Gastroesophageal sphincter (tissue), 4 donors: ENCODE measurements at regions not wholly inside any gene's neighbourhood (a gene's known extent, or its start where the extent isn't known, plus 50 kb on each side); places are given as distances from the start of the nearest gene placed in this dataset.

Source experiments
- ATAC-seq: fragments of 150-250 bp; one replicate; pipeline ENCODE4 v1.9.1; 2016; ENCODE audit warnings: mild to moderate bottlenecking, moderate library complexity
- H3K27ac ChIP-seq, 4 donors: fragments of 200-600 bp; sonication (generic) in 3 of 4; 1 replicate in 3 of 4; 2 replicates in 1 of 4; pipeline ENCODE4 v1.5.1; 2016 to 2019
- H3K27me3 ChIP-seq: fragments of 200-600 bp; sonication (generic); one replicate; pipeline ENCODE4 v1.5.1; 2019
- H3K36me3 ChIP-seq, 2 donors: fragments of 200-600 bp; sonication (generic); one replicate each; pipeline ENCODE4 v1.5.1; 2019; ENCODE audit warnings: control low read depth in 1 of 2
- H3K4me1 ChIP-seq, 3 donors: fragments of 200-600 bp; sonication (generic); 1 replicate in 2 of 3; 2 replicates in 1 of 3; pipeline ENCODE4 v1.5.1; 2016 to 2019; ENCODE audit warnings: control low read depth in 2 of 3
- H3K4me3 ChIP-seq, 2 donors: fragments of 200-600 bp; sonication (generic); one replicate each; pipeline ENCODE4 v1.5.1; 2019; ENCODE audit warnings: mild to moderate bottlenecking in 1 of 2, moderate library complexity in 1 of 2
- H3K9me3 ChIP-seq, 3 donors: fragments of 200-600 bp; sonication (generic); one replicate each; pipeline ENCODE4 v1.5.1; 2017 to 2019; ENCODE audit warnings: control low read depth in 2 of 3
- CTCF ChIP-seq, 4 experiments: fragments of 200-600 bp in 2 of 4; fragments of 450-650 bp in 2 of 4; sonication (generic) in 1 of 4; IDR thresholded peaks; one replicate each; pipeline ENCODE4 v1.5.1; 2017 to 2019; ENCODE audit warnings: antibody characterized with exemption in 4 of 4, mild to moderate bottlenecking in 2 of 4, moderate library complexity in 2 of 4
- EP300 ChIP-seq: sonication (generic); formaldehyde crosslinking; IDR thresholded peaks from one replicate; pipeline ENCODE4 v1.6.1; 2017; ENCODE audit warnings: antibody characterized with exemption, mild to moderate bottlenecking
- POLR2A ChIP-seq, 2 donors: fragments of 450-650 bp; IDR thresholded peaks; one replicate each; pipeline ENCODE4 v1.6.1; 2017; ENCODE audit warnings: antibody characterized with exemption in 2 of 2, mild to moderate bottlenecking in 2 of 2, moderate library complexity in 1 of 2
- POLR2AphosphoS5 ChIP-seq: sonication (generic); formaldehyde crosslinking; IDR thresholded peaks from one replicate; pipeline ENCODE4 v1.6.1; 2017; ENCODE audit warnings: antibody characterized with exemption
- WGBS, 2 donors: methylation state at CpG; one replicate each; pipeline ENCODE4 v1.1.5; 2018; ENCODE audit warnings: low coverage in 1 of 2; 5-methylcytosine and 5-hydroxymethylcytosine counted together

GRCh38 chr16:86019446-86020047 is 120.6 kb downstream of the IRF8 start:
- no peak overlapping the region for H3K4me3 ChIP-seq
- no peaks in the 10 kb centered on the region for H3K27me3 ChIP-seq
- no peak for ATAC-seq
- H3K36me3 ChIP-seq = no peaks in the 10 kb centered on the region
- peaks cover 0 to 21% (median 0%) of the 10 kb centered on the region in 3 donors for H3K9me3 ChIP-seq
- WGBS, 2 donors = 93 to 100% methylated on average over 1 to 4 of the region's 14 CpGs
- H3K4me1 ChIP-seq = peaks cover 0 to 27% (median 13%) of the 10 kb centered on the region in 3 donors
- TF ChIP-seq CTCF (IDR thresholded peaks at IDR 0.05) = peak in 1 of 4 experiments; percentile 13
- TF ChIP-seq POLR2AphosphoS5 = no peak
- H3K27ac ChIP-seq = peak overlapping the region in 2 of 4 donors; percentile 48 to 62

- Histone ChIP-seq H3K27me3 (no peaks in the 10 kb centered on the region), H3K36me3 (no peaks in the 10 kb centered on the region), H3K9me3 (peaks cover 0 to 27% (median 0%) of the 10 kb centered on the region in 3 donors), H3K4me1 (peaks cover 0 to 27% (median 13%) of the 10 kb centered on the region in 3 donors), H3K27ac (peak overlapping the region in 1 of 4 donors; percentile 5), H3K4me3 (no peak overlapping the region)
- TF ChIP-seq CTCF (IDR thresholded peaks at IDR 0.05) (no peak), POLR2A (IDR thresholded peaks at IDR 0.05) (no peak), POLR2AphosphoS5 (no peak), EP300 (no peak)
- no peak for ATAC-seq
- WGBS, 2 donors = 88 to 97% methylated on average over 4 to 5 of the region's 7 CpGs
Measured at GRCh38 chr16:86020971-86021370, 122.0 kb downstream of the IRF8 start.

- Histone ChIP-seq H3K27me3 (no peaks in the 10 kb centered on the region), H3K4me1 (peaks cover 0 to 16% (median 13%) of the 10 kb centered on the region in 3 donors), H3K27ac (no peak overlapping the region), H3K4me3 (no peak overlapping the region), H3K9me3 (peaks cover 0 to 27% (median 0%) of the 10 kb centered on the region in 3 donors), H3K36me3 (no peaks in the 10 kb centered on the region)
- 50 to 100% methylated on average over 1 to 2 of the region's 7 CpGs for WGBS, 2 donors
- no peak for TF ChIP-seq CTCF (IDR thresholded peaks at IDR 0.05)
- no peak for TF ChIP-seq POLR2A (IDR thresholded peaks at IDR 0.05)
- TF ChIP-seq POLR2AphosphoS5 = no peak
- TF ChIP-seq EP300 = no peak
- ATAC-seq = no peak
Measured at GRCh38 chr16:86022381-86022960, 123.5 kb downstream of the IRF8 start.

- H3K36me3 ChIP-seq = no peaks in the 10 kb centered on the region
- no peaks in the 10 kb centered on the region for H3K27me3 ChIP-seq
- H3K27ac ChIP-seq = no peak overlapping the region
- H3K9me3 ChIP-seq = peaks cover 0 to 27% (median 0%) of the 10 kb centered on the region in 3 donors
- H3K4me1 ChIP-seq = peaks cover 0 to 5% (median 4%) of the 10 kb centered on the region in 3 donors
- TF ChIP-seq CTCF (IDR thresholded peaks at IDR 0.05) = no peak
- no peak for TF ChIP-seq POLR2A (IDR thresholded peaks at IDR 0.05)
- TF ChIP-seq POLR2AphosphoS5 = no peak
- TF ChIP-seq EP300 = no peak
- H3K4me3 ChIP-seq = no peak overlapping the region
- no peak for ATAC-seq
Measured at GRCh38 chr16:86024210-86024609, 125.2 kb downstream of the IRF8 start.

- H3K27me3 ChIP-seq = no peaks in the 10 kb centered on the region
- ATAC-seq = no peak
- no peak for TF ChIP-seq POLR2AphosphoS5
- TF ChIP-seq EP300 = no peak
- TF ChIP-seq CTCF (IDR thresholded peaks at IDR 0.05) = no peak
- TF ChIP-seq POLR2A (IDR thresholded peaks at IDR 0.05) = no peak
- peaks cover 0 to 22% (median 0%) of the 10 kb centered on the region in 3 donors for H3K9me3 ChIP-seq
- peaks cover 0 to 13% (median 6%) of the 10 kb centered on the region in 3 donors for H3K4me1 ChIP-seq
- no CpG with 5 or more reads among the region's 3 CpGs for WGBS, 2 donors
- no peaks in the 10 kb centered on the region for H3K36me3 ChIP-seq
- no peak overlapping the region for H3K27ac ChIP-seq
- H3K4me3 ChIP-seq = no peak overlapping the region
Measured at GRCh38 chr16:86025706-86026105, 126.7 kb downstream of the IRF8 start.
